HG02840 (cell line): ENCODE measurements at regions not wholly inside any gene's neighbourhood (a gene's known extent, or its start where the extent isn't known, plus 50 kb on each side); places are given as distances from the start of the nearest gene placed in this dataset.

Experiments used
- ATAC-seq: cut with Tn5 transposase; IDR thresholded peaks from one replicate; pipeline ENCODE4 v1.9.1; 2021; ENCODE audit warnings: mild to moderate bottlenecking, moderate library complexity, moderate number of reproducible peaks; ENCODE audit not compliant: unreplicated experiment, low FRiP score

- ATAC-seq: no peak
Measured at GRCh38 chr9:99282406-99282805, 60.3 kb downstream of the SEC61B start.

GRCh38 chr9:99285965-99286364 lies 63.9 kb downstream of the SEC61B start:
- ATAC-seq: no peak

GRCh38 chr9:99286536-99286935 lies 64.5 kb downstream of the SEC61B start:
- ATAC-seq: no peak

- no peak for ATAC-seq
Measured at GRCh38 chr9:99287641-99288040, 65.6 kb downstream of the SEC61B start.

GRCh38 chr9:99288830-99289229 lies 66.7 kb downstream of the SEC61B start:
- ATAC-seq: no peak

GRCh38 chr9:99294850-99295461 lies 72.9 kb downstream of the SEC61B start:
- no peak for ATAC-seq

GRCh38 chr9:99296291-99296951 lies 74.3 kb downstream of the SEC61B start:
- ATAC-seq: no peak

GRCh38 chr9:99298614-99299013 lies 76.5 kb downstream of the SEC61B start:
- ATAC-seq: no peak

GRCh38 chr9:99299211-99300102 lies 77.4 kb downstream of the SEC61B start:
- no peak for ATAC-seq

- no peak for ATAC-seq
Measured at GRCh38 chr9:99300103-99300439, 78.0 kb downstream of the SEC61B start.

- ATAC-seq: no peak
Measured at GRCh38 chr9:99300603-99301002, 78.5 kb downstream of the SEC61B start.

GRCh38 chr9:99303177-99303576 lies 81.1 kb downstream of the SEC61B start:
- no peak for ATAC-seq

- no peak for ATAC-seq
Measured at GRCh38 chr9:99305124-99305523, 83.0 kb downstream of the SEC61B start.

- ATAC-seq: no peak
Measured at GRCh38 chr9:99305820-99306811, 84.0 kb downstream of the SEC61B start.

GRCh38 chr9:99307851-99308250 lies 85.8 kb downstream of the SEC61B start:
- ATAC-seq: no peak

GRCh38 chr9:99309141-99309939 lies 87.3 kb downstream of the SEC61B start:
- ATAC-seq: no peak

GRCh38 chr9:99312736-99313135 lies 90.7 kb downstream of the SEC61B start:
- ATAC-seq: no peak

- ATAC-seq: no peak
Measured at GRCh38 chr9:99319048-99319447, 97.0 kb downstream of the SEC61B start.

- ATAC-seq: no peak
Measured at GRCh38 chr9:99322299-99322698, 100.2 kb downstream of the SEC61B start.
